ENCODE measurements at regions not wholly inside any gene's neighbourhood (a gene's known extent, or its start where the extent isn't known, plus 50 kb on each side); places are given as distances from the start of the nearest gene placed in this dataset.

- H3K27me3 ChIP-seq (ENCODE audit: control insufficient read depth in 1 of 2, insufficient read depth in 2 of 2, low read length in 2 of 2), result no peaks in the 10 kb centered on the region
- H2AFZ ChIP-seq (ENCODE audit: low read length), result no peak overlapping the region
- intact Hi-C loops (cut with micrococcal nuclease; ENCODE audit: unreplicated experiment) (no loop called here), in situ Hi-C loops (cut with HindIII; ENCODE audit: extremely low pct_ligation_motif_present, low pct_unique_long_range_greater_than_20kb) (no loop called here)
- H4K20me1 ChIP-seq (ENCODE audit: insufficient read depth, low read length), result no peaks in the 10 kb centered on the region
- H3K4me1 ChIP-seq (ENCODE audit: insufficient read depth, low read length), result peaks cover 19% of the 10 kb centered on the region
- no peak overlapping the region for H3K9ac ChIP-seq (ENCODE audit: insufficient read depth, low read depth, low read length)
- TF ChIP-seq MAFK (conservative IDR thresholded peaks at IDR 0.05 in 1 of 2, IDR thresholded peaks at IDR 0.05 in 1 of 2; ENCODE audit: low read length in 2 of 2), result peak; percentile 94 to 95
- TF ChIP-seq ZNF878 (CRISPR knock-in tag; IDR thresholded peaks at IDR 0.05), result 0 out of 2 replicates have a peak, but pooled peaks have one; percentile 38
- no peak for TF ChIP-seq ZNF333 (CRISPR knock-in tag; IDR thresholded peaks at IDR 0.05; ENCODE audit: borderline replicate concordance)
- TF ChIP-seq MAFF (IDR thresholded peaks at IDR 0.05; ENCODE audit: low read depth, low read length), result peak; percentile 92
- no peak for TF ChIP-seq RFXANK (CRISPR knock-in tag; IDR thresholded peaks at IDR 0.05)
- no peak for TF ChIP-seq GATAD1 (CRISPR knock-in tag; IDR thresholded peaks at IDR 0.05)
- no peak overlapping the region for H3K4me2 ChIP-seq (ENCODE audit: low read depth, low read length)
- ATAC-seq (no peak), DNase-seq (ENCODE audit: low spot score) (no peak), FAIRE-seq (no peak)
- CTCF ChIA-PET (ENCODE audit: low intra/inter-chr PET ratio, low total read pairs), result no interaction called here
- H3K79me2 ChIP-seq (ENCODE audit: insufficient read depth, low read length), result peaks cover 4% of the 10 kb centered on the region
- H3K27ac ChIP-seq (ENCODE audit: extremely low read length, insufficient read depth, low read length), result no peak overlapping the region
- no peaks in the 10 kb centered on the region for H3K9me3 ChIP-seq (ENCODE audit: low read length)
- POLR2A ChIA-PET, result no interaction called here
- WGBS (ENCODE audit: low lambda C conversion rate), result 97% methylated on average over 4 of the region's 4 CpGs
- no peak overlapping the region for H3K4me3 ChIP-seq (replicated peaks in 1 of 3; ENCODE audit: insufficient read depth in 1 of 3, low read depth in 2 of 3, low read length in 3 of 3)
- no TSS peak for BruUV-seq (replicated peaks)
- no peaks in the 10 kb centered on the region for H3K36me3 ChIP-seq (replicated peaks in 1 of 2; ENCODE audit: control insufficient read depth in 1 of 2, insufficient read depth in 2 of 2, low read length in 2 of 2)
These were observed 56.6 kb downstream of the TTC6 start for GRCh38 chr14:37652042-37652441.

DNA sequence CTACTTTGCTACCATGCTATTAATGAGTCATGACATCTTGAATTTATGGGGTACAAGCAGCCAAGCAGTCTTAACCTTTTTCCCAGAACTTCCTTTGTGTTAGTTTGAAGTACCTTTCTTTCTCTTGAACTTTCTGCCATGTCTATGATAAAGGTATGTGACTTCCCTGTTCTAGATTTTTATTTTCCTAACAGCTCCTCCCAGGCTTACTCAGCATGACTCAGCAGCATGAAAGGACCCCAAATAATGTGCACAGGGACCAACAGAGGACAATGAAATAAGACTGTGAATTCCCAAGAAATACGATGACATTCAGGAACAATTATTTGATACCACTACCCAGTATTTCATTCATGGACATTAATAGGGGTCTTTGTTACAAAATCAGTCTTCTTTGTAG lies 60.0 kb downstream of the TTC6 start:
- DNase-seq (ENCODE audit: low spot score), result peak; percentile 29

More for the DNA sequence above, 60.0 kb downstream of the TTC6 start:
- ChIA-PET POLR2A (no interaction called here), CTCF (ENCODE audit: low intra/inter-chr PET ratio, low total read pairs) (no interaction called here)
- H3K4me1 ChIP-seq (ENCODE audit: insufficient read depth, low read length), result peaks cover 21% of the 10 kb centered on the region
- no peak overlapping the region for H2AFZ ChIP-seq (ENCODE audit: low read length)
- in situ Hi-C loops (cut with HindIII; ENCODE audit: extremely low pct_ligation_motif_present, low pct_unique_long_range_greater_than_20kb) (no loop called here), intact Hi-C loops (cut with micrococcal nuclease; ENCODE audit: unreplicated experiment) (no loop called here)
- H3K79me2 ChIP-seq (ENCODE audit: insufficient read depth, low read length), result peaks cover 4% of the 10 kb centered on the region
- no peak overlapping the region for H3K4me3 ChIP-seq (replicated peaks in 1 of 3; ENCODE audit: insufficient read depth in 1 of 3, low read depth in 2 of 3, low read length in 3 of 3)
- H3K27me3 ChIP-seq (ENCODE audit: control insufficient read depth in 1 of 2, insufficient read depth in 2 of 2, low read length in 2 of 2), result no peaks in the 10 kb centered on the region
- H3K36me3 ChIP-seq (replicated peaks in 1 of 2; ENCODE audit: control insufficient read depth in 1 of 2, insufficient read depth in 2 of 2, low read length in 2 of 2), result no peaks in the 10 kb centered on the region
- no TSS peak for BruUV-seq (replicated peaks)
- H3K27ac ChIP-seq (ENCODE audit: extremely low read length, insufficient read depth, low read length), result no peak overlapping the region
- TF ChIP-seq NFE2L2 (IDR thresholded peaks at IDR 0.05; ENCODE audit: low read length) (peak; percentile 71; the same call in 1 of the 2 replicates), MAFK (conservative IDR thresholded peaks at IDR 0.05 in 1 of 2, IDR thresholded peaks at IDR 0.05 in 1 of 2; ENCODE audit: low read length in 2 of 2) (peak in 1 of 2 experiments; percentile 36; a peak in 1 of 4 replicates), ZBTB42 (CRISPR knock-in tag; IDR thresholded peaks at IDR 0.05) (no peak), FOSL2 (CRISPR knock-in tag; IDR thresholded peaks at IDR 0.05) (peak; percentile 23; the same call in 1 of the 2 replicates)
- TF ChIP-seq, protein P1, sequence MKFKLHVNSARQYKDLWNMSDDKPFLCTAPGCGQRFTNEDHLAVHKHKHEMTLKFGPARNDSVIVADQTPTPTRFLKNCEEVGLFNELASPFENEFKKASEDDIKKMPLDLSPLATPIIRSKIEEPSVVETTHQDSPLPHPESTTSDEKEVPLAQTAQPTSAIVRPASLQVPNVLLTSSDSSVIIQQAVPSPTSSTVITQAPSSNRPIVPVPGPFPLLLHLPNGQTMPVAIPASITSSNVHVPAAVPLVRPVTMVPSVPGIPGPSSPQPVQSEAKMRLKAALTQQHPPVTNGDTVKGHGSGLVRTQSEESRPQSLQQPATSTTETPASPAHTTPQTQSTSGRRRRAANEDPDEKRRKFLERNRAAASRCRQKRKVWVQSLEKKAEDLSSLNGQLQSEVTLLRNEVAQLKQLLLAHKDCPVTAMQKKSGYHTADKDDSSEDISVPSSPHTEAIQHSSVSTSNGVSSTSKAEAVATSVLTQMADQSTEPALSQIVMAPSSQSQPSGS (CRISPR knock-in tag; IDR thresholded peaks at IDR 0.05), result no peak
- TF ChIP-seq, protein P2, sequence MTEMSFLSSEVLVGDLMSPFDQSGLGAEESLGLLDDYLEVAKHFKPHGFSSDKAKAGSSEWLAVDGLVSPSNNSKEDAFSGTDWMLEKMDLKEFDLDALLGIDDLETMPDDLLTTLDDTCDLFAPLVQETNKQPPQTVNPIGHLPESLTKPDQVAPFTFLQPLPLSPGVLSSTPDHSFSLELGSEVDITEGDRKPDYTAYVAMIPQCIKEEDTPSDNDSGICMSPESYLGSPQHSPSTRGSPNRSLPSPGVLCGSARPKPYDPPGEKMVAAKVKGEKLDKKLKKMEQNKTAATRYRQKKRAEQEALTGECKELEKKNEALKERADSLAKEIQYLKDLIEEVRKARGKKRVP (CRISPR knock-in tag; IDR thresholded peaks at IDR 0.05), result 0 out of 4 replicates have a peak, but pooled peaks of 1 of the 2 experiments have one; percentile 30
- H3K9ac ChIP-seq (ENCODE audit: insufficient read depth, low read depth, low read length), result no peak overlapping the region
- H4K20me1 ChIP-seq (ENCODE audit: insufficient read depth, low read length), result no peaks in the 10 kb centered on the region
- H3K9me3 ChIP-seq (ENCODE audit: low read length), result no peaks in the 10 kb centered on the region
- ATAC-seq (no peak), FAIRE-seq (no peak)
- 100% methylated on average over 1 of the region's 1 CpG for WGBS (ENCODE audit: low lambda C conversion rate)
- H3K4me2 ChIP-seq (ENCODE audit: low read depth, low read length), result no peak overlapping the region
